DMS 273 treated with DMSO at 0.1 percent for 48 hours (cell line): ENCODE measurements at regions not wholly inside any gene's neighbourhood (a gene's known extent, or its start where the extent isn't known, plus 50 kb on each side); places are given as distances from the start of the nearest gene placed in this dataset.
A peak's percentile ranks its signal among the peaks of the same experiment; 100 is the strongest.
"Not testable (repeated sequence)": the region's sequence is repeated elsewhere in the genome, so short reads cannot be mapped to it uniquely, and the experiment has no call there.

Source experiments
- DNase-seq: peaks from one replicate; lab custom pipeline; 2025; lab: John Stamatoyannopoulos, UW

DNA sequence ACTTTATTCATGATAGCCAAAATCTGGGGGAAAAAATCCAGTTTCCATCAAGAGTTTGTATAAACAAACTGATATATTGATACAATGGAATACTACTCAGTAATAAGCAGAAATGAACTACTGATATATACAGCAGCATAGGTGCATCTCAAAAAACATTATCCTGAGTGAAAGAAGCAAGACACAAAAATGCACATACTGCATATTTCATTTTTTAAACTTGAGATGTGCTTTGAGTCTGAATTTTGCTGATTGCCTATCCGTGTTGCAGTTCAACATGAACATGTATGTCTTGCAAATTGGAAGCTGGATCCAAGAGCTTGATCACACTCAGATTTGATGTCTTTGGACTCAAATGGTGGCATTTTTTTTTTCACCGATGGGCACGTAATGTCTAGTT lies 132.4 kb downstream of the TSEN15 start:
- DNase-seq, result no peak

DNA sequence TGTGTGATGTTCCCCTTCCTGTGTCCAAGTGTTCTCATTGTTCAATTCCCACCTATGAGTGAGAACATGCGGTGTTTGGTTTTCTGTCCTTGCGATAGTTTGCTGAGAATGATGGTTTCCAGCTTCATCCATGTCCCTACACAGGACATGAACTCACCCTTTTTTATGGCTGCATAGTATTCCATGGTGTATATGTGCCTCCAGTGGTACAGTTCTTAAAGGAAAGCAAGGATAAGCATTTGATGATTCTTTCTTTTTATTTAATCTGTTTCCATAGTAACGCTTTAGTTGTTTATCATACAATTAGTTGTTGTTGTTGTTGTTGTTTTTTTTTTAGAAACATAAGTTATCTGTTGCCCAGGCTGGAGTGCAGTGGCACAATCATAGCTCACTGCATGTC lies 133.1 kb downstream of the TSEN15 start:
- not testable (repeated sequence) for DNase-seq

DNA sequence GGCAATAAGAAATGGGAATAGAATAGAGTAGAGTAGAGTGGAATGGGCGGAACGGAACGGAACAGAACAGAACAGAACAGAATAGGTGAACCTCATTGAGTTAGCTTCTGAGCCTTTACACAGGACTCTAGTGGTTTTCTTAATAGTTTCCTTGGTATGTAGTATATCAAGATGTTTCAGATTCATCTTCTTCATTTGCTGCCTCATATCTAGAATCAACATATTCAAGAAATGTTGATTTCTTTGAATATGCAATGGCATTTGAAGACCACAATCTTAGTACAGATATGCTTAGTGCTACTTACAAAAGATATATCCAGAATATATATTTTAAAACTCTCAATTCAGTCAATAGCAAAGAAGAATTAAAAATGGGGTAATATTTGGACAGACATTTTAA lies 133.8 kb downstream of the TSEN15 start:
- no peak for DNase-seq

DNA sequence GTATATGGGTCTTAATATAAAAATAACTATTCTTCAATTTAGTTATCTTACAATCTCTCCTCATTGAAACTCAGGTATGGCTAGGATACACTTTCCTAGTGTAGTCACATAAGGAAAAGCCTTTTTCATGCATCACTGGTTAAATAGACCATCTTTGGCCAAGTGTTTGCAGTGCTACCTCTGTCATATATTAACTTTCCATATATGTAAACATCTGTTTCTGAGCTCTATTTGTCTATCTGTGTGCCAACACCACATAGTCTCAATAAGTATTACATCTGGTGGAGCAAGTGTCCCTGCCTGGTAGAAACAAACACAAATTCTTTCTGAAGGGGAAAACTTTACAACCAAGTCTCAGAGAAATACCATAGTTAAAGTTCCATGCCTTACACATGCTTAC lies 134.6 kb downstream of the TSEN15 start:
- DNase-seq, result no peak

DNA sequence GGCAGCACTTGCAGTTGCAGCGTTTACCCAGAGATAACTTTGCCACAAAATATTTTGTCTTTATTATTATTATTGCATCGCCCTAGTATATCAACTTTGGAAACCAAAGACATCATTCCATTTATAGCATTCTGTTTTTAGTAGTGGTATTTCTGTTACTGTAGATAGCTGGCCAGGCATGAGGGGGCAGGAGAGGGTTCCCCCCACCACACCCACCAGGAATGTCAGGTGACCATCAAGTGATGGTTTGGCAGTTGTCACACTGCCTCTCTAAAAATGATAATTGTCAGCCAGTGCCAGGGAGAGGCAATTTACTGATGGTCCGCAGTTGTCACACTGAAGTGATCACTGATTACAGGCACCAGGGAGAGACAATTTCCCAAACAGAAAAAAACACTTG lies 135.6 kb downstream of the TSEN15 start:
- no peak for DNase-seq

DNA sequence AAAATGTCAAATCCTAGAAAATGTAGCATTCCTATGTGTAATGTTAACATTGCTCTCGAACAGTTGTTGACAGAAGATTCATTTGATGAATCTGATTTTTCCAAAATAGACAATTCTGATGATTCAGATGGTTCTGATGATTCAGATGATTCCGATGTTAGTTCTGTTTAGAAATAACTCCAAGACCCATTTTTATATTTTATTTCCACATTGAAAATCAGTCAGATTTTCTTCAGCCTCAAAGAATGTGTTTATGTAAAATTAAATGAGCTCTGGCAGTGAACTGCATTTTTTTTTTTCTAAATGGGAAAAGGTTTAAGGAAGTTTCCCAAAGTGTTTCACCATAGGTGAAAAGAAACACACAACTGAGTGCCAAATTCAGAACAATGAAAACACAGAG lies 136.5 kb downstream of the TSEN15 start:
- DNase-seq, result no peak

DNA sequence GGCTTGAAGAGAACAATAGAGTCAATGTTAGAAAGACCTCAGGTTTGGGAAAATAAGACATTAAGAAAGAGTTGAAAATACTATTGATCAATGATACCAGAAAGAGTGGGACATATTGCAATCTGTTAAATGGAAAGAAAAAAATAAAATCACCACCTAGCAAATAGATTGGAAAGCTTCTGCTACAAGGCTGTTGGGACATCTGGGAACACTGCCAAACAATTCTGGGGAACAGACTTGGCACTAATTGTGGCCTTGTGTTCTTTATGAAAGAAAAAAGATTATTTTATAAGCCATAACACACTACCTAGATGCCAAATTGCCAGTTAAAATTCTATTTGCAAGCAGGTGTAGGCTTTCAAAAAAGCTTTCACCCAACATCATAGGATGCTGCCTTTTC lies 137.8 kb downstream of the TSEN15 start:
- peak; percentile 40 for DNase-seq

DNA sequence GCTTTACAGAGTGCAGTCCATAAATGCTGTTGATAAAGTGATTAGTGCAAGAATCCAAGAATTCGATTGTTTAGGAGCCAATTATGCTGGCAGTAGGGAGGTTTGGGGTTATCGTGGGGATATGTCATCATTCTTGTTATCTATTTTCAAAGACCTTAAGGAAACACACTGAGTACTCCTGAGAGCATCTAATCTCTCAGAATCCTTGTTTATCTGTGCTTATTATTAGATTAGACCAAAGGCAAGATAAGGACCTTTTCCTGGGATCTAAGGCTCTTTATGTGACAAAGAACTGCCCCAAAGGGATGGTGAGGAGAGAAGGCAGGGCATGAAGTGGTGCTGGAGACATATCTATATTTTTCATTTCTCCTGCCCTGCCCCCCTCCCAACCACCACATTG lies 139.1 kb downstream of the TSEN15 start:
- DNase-seq, result no peak

DNA sequence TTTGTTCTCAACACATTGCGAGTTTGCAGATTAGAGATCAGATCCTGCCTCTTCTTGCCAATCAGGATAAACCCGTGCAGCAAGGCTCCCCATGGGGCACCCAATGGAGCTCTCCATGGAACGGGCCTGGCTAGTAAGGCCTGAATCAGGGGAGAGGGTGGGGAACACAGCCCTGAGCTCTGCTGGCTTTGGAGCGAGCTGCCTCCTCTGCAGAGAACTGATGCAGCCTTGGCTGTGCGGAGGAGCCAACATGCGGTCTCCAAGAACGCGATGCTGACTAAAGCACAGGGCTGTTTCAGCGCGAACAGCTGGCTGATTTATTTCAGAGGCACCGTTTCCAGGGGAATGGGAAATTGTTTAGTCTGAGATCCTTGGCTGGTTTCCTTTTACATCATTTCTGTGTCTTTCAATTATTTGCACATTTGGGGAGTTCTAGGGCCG lies 139.7 kb downstream of the TSEN15 start:
- peak; percentile 61 for DNase-seq

DNA sequence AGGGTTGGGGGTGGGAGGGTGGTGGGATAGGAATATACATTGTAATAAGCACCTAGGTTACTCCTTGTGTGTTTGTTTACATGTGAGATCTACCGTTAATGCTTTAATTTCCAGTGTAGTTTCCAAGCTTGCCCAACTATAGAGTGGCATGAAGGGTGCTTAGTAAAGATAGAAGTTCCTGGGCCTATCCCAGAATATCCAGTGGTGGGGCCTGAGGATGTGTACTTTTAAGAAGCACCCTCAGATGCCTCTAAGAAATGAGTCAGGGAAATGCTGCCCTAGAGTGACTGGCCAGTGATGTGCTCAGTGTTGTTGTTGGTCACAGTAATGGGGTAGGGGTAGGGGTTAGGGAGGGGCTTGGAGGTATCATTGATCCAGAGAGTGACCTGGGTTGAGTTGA lies 141.3 kb downstream of the TSEN15 start:
- no peak for DNase-seq

DNA sequence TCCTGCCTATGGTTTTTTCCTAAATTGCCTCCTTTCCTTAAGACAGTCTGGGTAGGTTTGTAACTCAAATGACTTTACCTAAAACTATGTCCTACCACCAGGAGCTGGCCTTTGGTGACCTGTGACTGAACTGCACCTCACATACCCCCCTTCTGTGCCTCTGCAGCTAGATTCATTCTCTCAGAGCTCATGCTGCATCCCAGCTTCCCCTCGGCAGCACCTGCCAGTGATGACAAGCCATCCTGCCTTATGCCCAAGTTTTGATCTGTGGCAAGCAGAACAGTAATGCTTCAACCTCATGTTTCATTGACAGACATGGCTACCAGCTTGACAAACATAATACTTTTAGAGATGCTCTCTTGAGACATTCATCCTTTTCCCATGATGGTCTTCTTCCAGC lies 141.9 kb downstream of the TSEN15 start:
- DNase-seq, result no peak

DNA sequence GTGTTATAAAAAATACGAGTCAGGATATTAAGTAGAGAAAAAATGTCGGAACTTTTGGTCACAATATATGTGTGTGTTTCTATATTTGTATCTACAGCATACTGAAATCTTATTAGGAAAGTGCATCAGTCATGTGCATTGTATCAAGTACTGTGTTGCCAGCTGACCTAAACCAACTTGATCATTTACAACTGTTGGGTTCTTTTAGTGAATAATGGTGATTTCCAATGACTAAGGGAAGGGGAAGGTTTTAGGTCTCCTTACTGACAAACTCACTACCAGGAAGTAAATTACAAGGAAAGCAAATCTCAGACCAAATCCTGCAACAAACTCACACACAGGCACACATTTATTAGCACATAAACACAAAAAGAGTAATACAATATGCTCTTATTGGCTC lies 142.7 kb downstream of the TSEN15 start:
- DNase-seq, result no peak

DNA sequence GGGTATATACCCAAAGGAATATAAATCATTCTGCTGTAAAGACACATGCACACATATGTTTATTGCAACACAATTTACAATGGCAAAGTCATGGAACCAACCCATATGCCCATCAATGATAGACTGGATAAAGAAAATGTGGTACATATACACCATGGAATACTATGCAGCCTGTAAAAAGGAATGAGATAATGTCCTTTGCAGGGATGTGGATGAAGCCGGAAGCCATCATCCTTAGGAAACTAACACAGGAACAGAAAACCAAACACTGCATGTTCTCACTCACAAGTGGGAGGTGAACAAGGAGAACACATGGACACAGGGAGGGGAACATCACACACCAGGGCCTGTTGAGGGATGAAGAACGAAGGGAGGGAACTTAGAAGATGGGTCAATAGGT lies 144.2 kb downstream of the TSEN15 start:
- DNase-seq, result not testable (repeated sequence)

DNA sequence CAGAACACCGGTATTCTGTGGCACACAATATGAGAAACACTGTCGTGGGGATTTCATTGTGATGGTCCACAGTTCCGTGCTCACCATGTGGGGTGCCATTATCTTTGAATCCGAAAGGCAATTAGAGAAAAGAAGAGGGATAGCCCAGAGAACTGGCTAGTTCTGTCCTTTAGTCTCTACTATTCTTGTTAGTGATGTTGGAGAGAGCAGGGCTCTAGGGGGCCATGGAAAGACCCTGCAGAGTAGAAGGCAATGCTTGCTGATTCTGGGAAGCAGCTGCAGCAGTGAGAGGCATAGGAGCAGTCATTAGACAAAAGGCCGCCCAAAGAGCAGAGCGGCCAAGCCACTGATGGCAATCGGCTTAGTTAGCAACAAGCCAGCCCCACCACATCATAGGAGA lies 146.3 kb downstream of the TSEN15 start:
- no peak for DNase-seq

DNA sequence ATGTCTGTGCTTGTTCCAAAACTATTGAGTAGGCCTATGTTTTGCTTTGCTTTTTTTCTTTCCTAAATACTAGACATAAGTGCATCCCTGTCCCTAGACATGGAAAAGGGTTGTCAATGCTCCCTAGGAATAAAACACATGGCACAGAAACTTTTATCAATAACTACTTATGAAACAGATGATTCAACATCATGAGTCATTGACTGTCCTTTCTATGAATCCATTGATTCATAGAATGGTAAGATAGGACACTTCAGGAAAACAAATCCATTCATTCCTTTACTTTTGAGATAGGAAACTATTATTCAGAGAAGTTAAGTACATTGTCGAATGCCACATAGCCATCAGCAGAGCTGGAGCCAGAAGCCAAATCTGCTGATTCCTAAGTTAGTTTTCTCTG lies 147.5 kb downstream of the TSEN15 start:
- no peak for DNase-seq

DNA sequence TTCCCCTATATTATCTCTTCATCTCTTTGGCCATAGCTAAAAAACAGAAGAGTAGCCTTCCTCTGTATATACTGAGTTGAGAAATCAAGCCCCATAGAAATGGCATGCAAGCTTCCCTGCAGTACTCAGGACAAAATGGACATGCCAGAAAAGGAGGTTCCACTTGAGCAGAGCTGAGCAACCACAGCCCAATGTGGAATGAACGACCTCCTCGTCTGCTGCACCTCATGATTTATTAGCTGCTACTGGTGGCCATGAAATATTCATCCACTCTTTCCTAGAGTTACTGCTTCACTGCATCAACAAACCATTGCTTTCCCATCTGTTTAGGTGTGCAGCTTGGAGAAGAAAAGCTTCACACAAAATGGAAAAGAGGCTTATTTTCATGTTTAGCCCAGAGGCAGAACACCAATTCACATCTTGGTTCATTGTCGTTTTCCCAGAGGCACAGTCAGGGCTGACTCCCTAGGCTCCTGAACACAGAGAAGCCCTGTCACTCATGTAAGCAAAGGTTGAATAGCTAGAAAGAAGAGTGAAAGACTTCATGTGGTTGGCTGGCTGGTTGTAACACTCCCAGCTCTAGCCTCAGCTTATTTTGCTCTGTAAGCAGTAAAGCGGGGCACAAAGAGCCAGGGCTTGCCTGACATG lies 148.0 kb downstream of the TSEN15 start:
- DNase-seq, result no peak

DNA sequence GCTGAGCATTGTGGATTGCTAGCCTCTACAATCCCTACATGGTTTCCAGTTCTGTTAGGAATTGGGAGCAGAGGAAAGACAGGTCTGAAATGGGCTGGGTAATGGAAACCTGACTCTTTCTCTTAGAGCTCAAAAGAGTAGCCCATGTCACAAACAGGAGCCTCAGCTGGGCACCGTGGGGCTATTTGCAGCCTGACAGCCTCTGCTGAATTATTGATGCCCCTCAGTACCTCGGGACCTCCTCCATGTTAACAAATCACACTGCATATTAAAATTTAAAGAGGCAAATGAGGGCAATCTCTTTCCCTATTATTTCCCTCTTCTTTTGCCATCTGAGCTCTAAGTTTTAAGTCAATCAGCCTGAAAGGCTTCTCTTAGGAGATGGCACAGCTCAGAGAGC lies 157.1 kb downstream of the TSEN15 start:
- no peak for DNase-seq

DNA sequence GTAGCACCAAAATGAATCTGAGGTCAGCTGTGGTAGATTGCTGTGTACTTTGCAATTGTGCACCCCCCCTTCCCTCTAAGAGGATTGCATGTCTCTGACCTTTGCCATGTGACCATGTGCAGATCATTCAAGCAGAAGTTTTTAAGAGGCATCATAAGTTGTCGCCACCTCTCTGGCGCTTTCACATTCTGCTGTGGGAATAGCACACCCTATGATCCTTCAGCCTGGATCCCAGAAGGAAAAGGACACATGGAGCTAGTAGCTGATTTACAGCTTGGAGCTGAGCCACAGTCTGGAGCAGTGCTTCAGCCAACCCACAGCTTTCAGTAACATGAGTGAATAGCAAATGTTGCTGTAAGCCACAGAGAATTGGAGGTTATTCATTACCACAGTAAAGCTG lies 158.5 kb downstream of the TSEN15 start:
- peak; percentile 26 for DNase-seq

DNA sequence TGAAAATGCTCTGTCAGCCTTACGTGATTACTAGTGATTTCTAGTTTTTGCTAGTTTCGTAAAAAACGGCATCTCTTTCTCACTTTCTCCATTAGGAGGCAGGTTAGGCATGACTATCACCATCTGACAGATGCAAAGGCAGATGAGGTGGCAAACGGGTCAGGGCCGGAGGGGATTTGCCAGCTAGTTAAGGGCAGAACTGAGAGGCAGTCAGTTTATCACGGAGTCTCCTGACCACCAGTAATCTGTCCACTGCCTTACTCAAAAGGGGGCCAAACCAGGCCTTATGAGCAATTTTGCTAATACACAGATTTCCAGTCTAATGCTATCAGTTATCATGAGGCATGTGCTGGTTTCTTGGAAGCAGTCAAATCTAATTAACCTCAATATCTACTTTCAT lies 159.3 kb downstream of the TSEN15 start:
- DNase-seq, result no peak

DNA sequence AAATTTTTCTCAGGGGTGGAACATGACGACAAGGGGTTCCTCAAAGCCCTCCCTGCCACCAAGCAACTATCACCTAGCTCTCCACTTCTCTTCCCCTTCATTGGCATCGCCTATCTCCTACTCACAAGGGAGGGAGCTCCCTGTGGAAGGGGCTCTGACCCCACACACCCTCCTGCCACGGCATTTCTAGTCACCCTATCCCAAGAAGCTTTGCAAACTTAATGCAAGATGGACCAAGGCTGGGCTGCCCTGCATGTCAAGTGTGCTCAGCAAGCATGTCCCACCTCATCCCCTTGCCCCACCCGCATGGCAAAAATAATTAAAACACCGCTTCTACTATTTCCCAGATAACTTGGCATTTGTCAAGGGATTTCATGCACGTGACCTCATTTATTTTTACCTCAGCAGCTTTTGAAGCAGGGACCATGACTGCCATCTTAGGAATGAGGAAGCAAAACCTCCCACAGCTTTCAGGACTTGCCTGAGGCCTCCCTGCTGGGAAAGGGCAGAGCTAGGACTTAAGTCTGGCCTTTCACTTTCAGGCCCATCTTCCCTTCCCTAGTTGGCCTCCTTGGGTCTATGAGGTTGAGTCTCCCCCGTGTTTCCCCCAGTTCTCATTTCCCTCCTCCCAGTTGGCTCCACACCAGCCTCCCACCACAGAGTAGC lies 161.3 kb downstream of the TSEN15 start:
- DNase-seq, result no peak

DNA sequence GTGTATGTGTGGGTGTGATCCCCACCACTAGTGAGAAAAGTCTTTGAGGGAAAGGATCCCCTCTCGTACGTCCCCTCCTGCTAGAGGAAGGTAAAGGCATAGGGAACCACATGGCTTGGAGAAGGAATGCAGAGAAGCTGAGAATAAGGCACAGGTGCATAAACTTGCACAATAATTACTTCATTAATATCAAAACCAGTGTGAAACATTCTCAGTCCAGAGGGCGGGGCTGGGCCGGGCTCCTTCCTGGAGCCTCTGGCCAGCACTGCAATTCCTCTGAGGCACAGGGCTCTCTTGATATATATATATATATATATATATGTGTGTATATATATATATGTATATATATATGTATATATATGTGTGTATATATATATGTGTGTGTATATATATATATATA lies 162.6 kb downstream of the TSEN15 start:
- DNase-seq, result no peak

DNA sequence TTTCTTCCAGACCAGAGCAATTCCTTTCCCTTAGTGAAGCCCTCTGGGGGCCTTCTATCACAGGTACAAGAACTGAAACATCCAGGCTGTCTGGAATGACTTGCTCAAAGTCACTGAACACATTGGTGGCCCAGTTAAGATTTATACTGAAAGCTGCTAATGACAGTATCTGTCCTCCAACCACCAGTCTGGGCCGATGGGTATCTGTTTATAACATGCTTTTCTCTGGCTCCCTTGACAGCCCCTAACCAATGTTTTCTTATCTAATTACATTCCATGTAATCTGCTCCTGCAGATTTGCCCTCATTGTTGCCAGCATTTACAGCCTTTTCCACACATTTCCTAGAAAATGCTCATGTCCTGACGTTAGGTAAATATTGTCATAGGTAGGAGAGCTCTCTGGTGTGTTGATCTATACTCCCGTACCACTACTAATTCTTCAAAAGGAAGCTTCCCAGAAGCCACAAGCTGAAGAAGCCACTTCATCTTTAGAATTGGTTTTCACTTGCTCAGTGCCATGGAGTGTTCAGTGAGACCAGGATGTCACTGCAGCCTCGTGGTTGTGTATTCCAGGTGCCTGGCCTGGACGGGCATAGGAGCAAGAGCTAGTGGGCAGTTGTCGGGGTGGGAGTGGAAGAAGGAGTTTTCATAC lies 163.9 kb downstream of the TSEN15 start:
- no peak for DNase-seq

DNA sequence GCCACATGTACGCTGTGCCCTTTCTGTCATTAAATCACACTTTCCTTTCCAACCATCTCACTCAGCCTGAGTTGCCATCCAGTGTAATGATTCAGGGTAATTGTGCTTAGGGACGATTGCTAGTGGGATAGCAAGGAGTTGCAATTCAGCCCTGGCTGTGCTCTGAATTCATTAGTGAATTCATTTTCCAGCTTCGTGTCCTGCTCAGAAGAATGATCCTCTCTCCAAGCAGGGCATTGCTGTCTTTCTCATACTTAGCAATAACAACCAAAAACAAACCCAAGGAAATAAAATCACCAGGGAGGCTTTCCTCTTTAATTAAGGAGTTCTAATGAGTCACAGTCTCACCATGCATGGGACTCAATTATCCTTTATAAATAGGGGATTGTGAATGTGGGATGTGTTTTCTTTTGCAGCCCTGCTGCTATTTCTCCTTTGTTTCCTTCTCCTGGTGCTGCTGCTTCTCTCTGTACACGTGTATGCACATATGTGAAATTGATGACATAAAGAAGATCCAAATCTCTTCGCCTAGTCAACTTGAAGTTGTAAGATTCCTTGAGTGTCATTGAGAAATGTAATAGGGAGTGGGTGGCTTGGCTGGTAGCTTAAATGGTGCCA lies 167.0 kb downstream of the TSEN15 start:
- no peak for DNase-seq
